DND-41 (cell line): ENCODE measurements at regions not wholly inside any gene's neighbourhood (a gene's known extent, or its start where the extent isn't known, plus 50 kb on each side); places are given as distances from the start of the nearest gene placed in this dataset.

Experiments
- CTCF ChIP-seq: IDR thresholded peaks from 2 replicates; pipeline ENCODE4 v1.5.1; 2012; ENCODE audit warnings: borderline replicate concordance, low read length, moderate library complexity, mild to moderate bottlenecking; ENCODE audit not compliant: poor library complexity, severe bottlenecking; ENCODE audit errors: extremely low read depth
- EZH2 ChIP-seq: IDR thresholded peaks from 3 replicates; pipeline ENCODE4 v1.6.1; 2012; ENCODE audit warnings: borderline replicate concordance, low read depth, mild to moderate bottlenecking, moderate library complexity, low read length, inconsistent platforms; ENCODE audit not compliant: severe bottlenecking

DNA sequence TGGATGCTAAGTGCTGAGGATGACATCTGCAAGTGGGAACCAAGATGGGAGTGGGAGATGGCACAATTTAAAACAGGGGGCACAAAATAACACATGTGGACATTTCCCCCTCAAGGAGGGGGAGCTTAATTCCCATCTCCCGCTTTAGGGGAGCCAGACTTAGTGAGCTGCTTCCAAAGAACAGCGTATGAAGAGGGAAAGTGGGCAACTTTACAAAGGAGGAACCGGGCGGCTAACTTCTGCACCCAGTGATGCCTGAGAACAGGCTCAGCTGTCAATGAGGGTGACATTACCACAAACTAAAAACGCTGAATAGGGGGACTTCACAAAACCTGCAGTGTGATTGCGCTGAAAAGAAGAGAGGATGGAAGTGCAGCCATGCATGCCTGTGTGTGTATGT, 95.5 kb upstream of the NXT1 start:
- TF ChIP-seq CTCF, result no peak
- no peak for TF ChIP-seq EZH2
